AG09319 (cell line): ENCODE measurements at regions not wholly inside any gene's neighbourhood (a gene's known extent, or its start where the extent isn't known, plus 50 kb on each side); places are given as distances from the start of the nearest gene placed in this dataset.
"Not testable (repeated sequence)": the region's sequence is repeated elsewhere in the genome, so short reads cannot be mapped to it uniquely, and the experiment has no call there.

Experiments used
- DNase-seq: peaks from one replicate; pipeline ENCODE4 v3.0.0-alpha.2; 2010; ENCODE audit warnings: low read depth; ENCODE audit errors: extremely low read depth
- TF ChIP-seq, protein P1 (sequence below): IDR thresholded peaks from 2 replicates; pipeline ENCODE4 v1.5.1; 2011; ENCODE audit warnings: low read depth, mild to moderate bottlenecking, inconsistent platforms, low read length, moderate library complexity

DNA sequence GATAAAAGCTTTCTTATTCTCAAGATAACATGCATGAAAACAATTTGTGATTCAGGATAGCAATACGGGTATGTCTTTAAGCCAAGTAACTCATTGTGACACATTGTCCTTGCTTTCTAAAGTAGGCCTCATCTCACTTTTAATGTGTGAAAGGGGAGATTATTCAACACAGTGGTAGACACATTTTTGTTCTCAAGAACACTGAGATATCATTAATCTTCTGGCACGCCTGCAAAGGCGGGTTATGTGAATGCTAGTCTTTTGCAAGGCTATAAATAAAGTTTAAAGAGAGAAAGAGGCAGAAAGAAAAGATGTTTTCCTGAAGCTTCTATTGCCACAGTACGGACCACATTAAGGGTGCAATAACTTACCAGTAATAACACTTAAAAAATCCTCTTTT, 181.8 kb upstream of the MEF2C start:
- TF ChIP-seq, protein P1, sequence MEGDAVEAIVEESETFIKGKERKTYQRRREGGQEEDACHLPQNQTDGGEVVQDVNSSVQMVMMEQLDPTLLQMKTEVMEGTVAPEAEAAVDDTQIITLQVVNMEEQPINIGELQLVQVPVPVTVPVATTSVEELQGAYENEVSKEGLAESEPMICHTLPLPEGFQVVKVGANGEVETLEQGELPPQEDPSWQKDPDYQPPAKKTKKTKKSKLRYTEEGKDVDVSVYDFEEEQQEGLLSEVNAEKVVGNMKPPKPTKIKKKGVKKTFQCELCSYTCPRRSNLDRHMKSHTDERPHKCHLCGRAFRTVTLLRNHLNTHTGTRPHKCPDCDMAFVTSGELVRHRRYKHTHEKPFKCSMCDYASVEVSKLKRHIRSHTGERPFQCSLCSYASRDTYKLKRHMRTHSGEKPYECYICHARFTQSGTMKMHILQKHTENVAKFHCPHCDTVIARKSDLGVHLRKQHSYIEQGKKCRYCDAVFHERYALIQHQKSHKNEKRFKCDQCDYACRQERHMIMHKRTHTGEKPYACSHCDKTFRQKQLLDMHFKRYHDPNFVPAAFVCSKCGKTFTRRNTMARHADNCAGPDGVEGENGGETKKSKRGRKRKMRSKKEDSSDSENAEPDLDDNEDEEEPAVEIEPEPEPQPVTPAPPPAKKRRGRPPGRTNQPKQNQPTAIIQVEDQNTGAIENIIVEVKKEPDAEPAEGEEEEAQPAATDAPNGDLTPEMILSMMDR = no peak
- DNase-seq = no peak

DNA sequence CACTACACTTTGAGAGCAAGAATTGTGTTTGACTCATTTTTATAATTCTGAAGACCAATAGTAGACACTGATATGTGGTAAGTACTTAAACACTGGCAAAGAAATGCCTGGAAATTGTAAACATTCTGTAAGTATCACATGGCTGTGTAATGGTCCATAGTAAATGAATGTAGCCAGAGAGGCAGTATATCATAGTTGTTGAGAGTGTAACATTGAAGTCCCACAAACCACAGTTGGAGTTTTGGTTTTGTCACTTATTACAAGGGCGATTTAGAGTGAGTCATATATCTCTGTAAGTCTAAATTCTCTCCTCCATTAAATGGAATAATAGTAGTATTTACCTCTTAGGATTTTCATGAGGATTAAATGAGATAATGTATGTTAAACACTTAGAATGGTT, 181.1 kb upstream of the MEF2C start:
- TF ChIP-seq, protein P1 = no peak
- no peak for DNase-seq

DNA sequence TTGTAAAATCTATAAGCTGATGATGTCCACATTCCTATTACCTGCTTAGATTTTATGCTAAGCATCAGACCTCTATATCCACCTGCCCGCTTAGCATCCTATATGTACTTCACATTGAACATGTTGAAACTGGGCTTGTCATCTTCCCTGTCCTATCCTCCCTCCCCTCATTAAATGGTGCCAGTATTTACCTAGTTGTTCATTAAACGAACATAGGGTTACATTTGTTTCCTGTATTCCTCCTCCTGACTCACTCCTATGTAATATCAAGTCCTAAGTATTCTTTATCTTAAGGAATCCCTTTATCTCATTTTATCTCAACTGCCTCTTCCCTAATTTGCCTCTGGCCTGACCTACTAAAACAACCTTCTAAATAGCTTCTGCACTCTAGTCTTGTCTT, 177.8 kb upstream of the MEF2C start:
- TF ChIP-seq, protein P1 = no peak

DNA sequence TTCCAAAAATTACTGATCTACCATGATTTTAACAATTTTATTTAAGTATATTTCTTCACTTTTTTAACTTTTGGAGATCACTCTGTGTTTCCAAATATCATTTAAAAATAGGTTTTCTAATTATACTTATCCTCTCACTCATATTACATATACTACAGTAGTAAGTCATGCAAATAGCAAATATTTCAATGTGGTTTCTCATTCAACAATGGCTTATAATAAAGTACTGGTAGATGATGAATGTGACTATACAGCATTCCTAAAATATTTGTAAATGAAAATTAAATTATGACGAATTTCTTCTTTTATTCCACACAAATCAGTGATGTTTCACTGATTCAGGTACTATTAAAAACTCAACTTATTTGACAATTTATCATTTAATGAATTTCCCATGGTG, 176.3 kb upstream of the MEF2C start:
- TF ChIP-seq, protein P1 = no peak
- DNase-seq = no peak

More for the DNA sequence above, 177.8 kb upstream of the MEF2C start:
- no peak for DNase-seq

DNA sequence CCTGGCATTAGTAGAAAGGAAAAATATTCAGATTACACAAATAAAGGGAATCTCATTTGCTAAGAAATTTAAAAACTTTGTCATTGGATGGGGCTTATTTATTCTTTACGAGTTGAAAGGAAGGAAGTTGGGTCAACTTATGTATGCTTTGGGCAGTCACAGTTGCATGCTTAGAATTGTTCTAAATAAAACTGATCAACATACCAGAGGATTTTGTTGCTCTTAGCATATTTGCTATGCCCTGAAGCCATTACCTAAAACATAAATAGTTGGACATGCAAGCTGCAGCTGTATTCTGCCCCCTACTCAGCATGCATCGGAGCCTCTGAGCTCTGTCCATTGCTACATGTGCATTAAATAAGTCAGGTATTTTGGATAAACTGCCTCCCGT, 172.7 kb upstream of the MEF2C start:
- TF ChIP-seq, protein P1 = no peak
- DNase-seq = no peak

DNA sequence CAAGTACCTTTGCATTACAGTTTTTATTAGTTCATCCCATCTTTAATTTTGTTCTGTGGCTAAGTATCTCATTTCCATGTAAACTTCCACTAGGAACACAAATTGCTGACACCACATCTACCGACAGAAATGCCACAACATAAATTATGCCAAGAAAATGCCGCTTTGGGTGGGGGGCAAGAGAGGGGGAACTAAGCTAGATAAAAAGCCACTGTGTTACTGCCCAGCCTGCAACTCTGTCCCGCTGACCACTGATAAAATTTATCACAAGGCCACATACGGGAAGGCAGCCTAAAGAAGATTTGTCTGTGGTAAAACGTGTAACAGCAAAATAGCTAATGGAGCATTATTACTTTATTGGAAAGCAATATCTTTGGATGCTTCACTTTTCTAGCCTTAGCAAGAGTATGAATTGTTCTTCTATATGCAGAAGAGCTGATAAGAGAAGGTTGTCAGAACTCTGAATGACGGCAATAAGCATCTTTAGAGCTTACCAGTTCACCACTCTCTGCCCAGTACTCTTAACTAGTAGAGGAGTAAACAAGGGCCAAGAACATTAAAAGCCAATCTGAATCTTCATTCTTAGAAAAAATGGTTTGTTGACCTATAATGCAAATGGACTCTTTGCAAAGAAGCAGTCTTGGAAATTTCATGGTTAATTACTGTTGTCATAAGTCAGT, 172.2 kb upstream of the MEF2C start:
- TF ChIP-seq, protein P1 = no peak
- no peak for DNase-seq

DNA sequence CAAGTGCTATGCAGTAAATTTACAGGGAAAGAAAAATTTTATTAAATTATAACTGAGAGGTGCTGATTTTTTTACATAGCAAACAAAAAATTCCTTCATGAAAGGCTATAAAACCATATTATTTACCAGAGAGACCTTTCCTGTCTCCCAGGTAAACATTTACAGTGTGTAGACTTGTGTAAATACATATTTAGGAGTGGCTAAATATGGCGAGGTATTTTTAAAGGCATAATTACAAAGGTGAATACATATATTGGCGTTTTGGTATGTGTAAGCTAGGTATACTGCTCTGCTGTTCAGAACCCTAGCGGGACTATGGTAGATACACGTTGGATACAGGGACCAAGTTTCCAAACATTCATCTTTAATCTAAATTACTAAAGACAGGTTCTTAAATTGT, 170.6 kb upstream of the MEF2C start:
- TF ChIP-seq, protein P1 = no peak
- no peak for DNase-seq

DNA sequence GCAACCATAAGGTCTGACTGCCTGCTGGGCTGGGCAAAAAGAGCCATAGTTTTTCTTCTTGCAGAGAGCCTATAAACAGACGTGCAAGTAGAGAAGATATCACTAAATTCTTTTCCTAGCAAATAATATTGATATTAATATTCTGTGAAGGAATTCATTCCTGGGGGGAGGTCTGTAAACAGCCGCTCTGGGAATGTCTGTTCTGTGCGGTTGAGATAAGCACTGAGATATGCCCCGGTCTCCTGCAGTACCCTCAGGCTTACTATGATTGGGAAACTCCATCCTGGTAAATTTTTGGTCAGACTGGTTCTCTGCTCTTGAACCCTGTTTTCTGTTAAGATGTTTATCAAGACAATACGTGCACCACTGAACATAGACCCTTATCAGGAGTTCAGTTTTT, 167.1 kb upstream of the MEF2C start:
- DNase-seq = not testable (repeated sequence)
